Stimulated activated CD4-positive, alpha-beta T cell treated with anti-CD3 and anti-CD28 coated beads, Interleukin-12 subunit alpha, Interleukin-12 subunit beta, amount 100 ng/mL, for 48 hours (primary cell): ENCODE measurements at regions not wholly inside any gene's neighbourhood (a gene's known extent, or its start where the extent isn't known, plus 50 kb on each side); places are given as distances from the start of the nearest gene placed in this dataset.
"Not testable (repeated sequence)": the region's sequence is repeated elsewhere in the genome, so short reads cannot be mapped to it uniquely, and the experiment has no call there.

ENCODE experiments used
- DNase-seq, 3 donors: peaks; one replicate each; pipeline ENCODE4 v3.0.0-alpha.2; 2020; ENCODE audit warnings: low read depth in 2 of 3, low spot score in 1 of 3

GRCh38 chr10:3324612-3325038 is 152.0 kb upstream of the PITRM1 start:
- no peak for DNase-seq

GRCh38 chr10:3323865-3324498 is 151.4 kb upstream of the PITRM1 start:
- no peak for DNase-seq

GRCh38 chr10:3321123-3321522 is 148.5 kb upstream of the PITRM1 start:
- DNase-seq = no peak

GRCh38 chr10:3319811-3320226 is 147.2 kb upstream of the PITRM1 start:
- DNase-seq = no peak

GRCh38 chr10:3318480-3318807 is 145.9 kb upstream of the PITRM1 start:
- not testable (repeated sequence) for DNase-seq

GRCh38 chr10:3317553-3318479 is 145.2 kb upstream of the PITRM1 start:
- DNase-seq = not testable (repeated sequence)

GRCh38 chr10:3314445-3315085 is 142.0 kb upstream of the PITRM1 start:
- DNase-seq = not testable (repeated sequence)

GRCh38 chr10:3313784-3314444 is 141.3 kb upstream of the PITRM1 start:
- not testable (repeated sequence) for DNase-seq

GRCh38 chr10:3312403-3312940 is 139.9 kb upstream of the PITRM1 start:
- DNase-seq = no peak

- no peak for DNase-seq
Measured at GRCh38 chr10:3310016-3310784, 137.6 kb upstream of the PITRM1 start.

- DNase-seq = no peak
Measured at GRCh38 chr10:3306050-3306449, 133.5 kb upstream of the PITRM1 start.

GRCh38 chr10:3295582-3296151 is 123.1 kb upstream of the PITRM1 start:
- DNase-seq = no peak

- no peak for DNase-seq
Measured at GRCh38 chr10:3294919-3295581, 122.5 kb upstream of the PITRM1 start.

GRCh38 chr10:3293581-3294431 is 121.2 kb upstream of the PITRM1 start:
- DNase-seq = no peak

- no peak for DNase-seq
Measured at GRCh38 chr10:3292636-3293035, 120.1 kb upstream of the PITRM1 start.

GRCh38 chr10:3290550-3290949 is 118.0 kb upstream of the PITRM1 start:
- no peak for DNase-seq

- no peak for DNase-seq
Measured at GRCh38 chr10:3287572-3288445, 115.2 kb upstream of the PITRM1 start.

GRCh38 chr10:3282674-3283017 is 110.1 kb upstream of the PITRM1 start:
- DNase-seq = no peak
